ENCODE measurements at regions not wholly inside any gene's neighbourhood (a gene's known extent, or its start where the extent isn't known, plus 50 kb on each side); places are given as distances from the start of the nearest gene placed in this dataset.

DNA sequence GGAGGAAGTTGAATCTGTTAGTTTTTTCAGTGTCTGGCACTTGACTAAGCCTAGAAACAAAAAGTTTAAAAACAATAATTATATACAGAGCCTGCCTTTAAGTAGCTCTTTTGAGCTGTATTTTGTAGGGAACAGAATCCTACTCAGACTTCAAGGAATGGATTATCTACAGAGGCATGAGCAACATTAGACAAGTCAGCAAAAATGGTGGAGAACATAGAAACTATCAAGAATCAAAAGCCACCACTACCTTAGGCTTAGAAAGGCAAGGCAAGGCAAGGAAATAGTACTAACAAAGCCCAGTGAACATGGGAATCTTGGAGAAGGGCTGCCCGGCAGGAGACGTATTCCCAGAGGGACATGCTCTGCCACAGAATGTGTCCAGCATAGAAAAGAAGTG is 353.6 kb upstream of the FAT3 start:
- no peak for DNase-seq
- Mint-ChIP-seq H3K9me3 (peaks cover 6% of the 10 kb centered on the region), H3K4me3 (no peak overlapping the region), H3K27me3 (ENCODE audit: low read depth) (no peaks in the 10 kb centered on the region), H3K4me1 (ENCODE audit: low read depth) (no peaks in the 10 kb centered on the region), H3K36me3 (ENCODE audit: insufficient read depth) (no peaks in the 10 kb centered on the region)
- ATAC-seq, result no peak

DNA sequence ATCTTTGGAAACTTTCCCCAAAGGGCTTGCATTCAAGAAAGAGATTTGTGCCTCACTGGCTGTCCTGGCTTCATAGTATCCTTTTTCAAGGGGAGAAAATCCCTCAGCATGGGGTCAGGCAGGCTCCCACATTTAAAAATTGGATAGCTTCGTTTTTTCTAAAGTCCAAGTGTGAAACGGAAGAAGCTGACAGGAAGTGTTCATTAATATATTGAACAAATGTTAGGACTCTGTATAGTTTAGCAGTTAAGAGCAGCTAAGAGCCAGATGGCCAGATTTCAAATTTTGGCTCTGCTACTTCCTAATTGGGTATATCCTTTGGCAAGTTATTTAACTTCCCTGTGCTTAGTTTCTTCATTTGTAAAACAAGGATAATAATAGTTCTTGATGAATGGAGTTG is 354.9 kb upstream of the FAT3 start:
- Mint-ChIP-seq H3K36me3 (ENCODE audit: insufficient read depth) (no peaks in the 10 kb centered on the region), H3K27me3 (ENCODE audit: low read depth) (no peaks in the 10 kb centered on the region), H3K4me3 (no peak overlapping the region), H3K4me1 (ENCODE audit: low read depth) (no peaks in the 10 kb centered on the region), H3K9me3 (peaks cover 6% of the 10 kb centered on the region)
- no peak for ATAC-seq
- no peak for DNase-seq

DNA sequence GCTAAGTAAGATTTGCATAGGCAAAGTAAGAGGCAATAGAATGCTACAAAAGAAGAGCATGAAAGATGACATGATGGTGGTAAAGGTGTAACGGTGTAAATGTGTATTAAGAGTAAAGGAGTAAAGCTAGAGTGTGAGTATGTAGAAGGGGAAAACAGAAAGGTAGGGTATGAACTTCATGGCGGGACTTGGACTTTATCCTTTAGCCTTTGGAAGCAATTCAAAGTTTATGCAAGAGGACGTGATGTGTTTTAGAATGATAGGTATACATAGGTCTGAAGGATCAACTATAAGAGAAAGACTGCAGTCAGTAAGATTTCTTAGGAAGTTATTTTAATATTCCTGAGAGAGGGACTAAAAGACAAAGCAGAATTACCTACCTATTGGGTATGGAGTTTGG is 358.0 kb upstream of the FAT3 start:
- Mint-ChIP-seq H3K4me3 (no peak overlapping the region), H3K4me1 (ENCODE audit: low read depth) (no peaks in the 10 kb centered on the region), H3K27me3 (ENCODE audit: low read depth) (no peaks in the 10 kb centered on the region), H3K9me3 (peaks cover 6% of the 10 kb centered on the region), H3K36me3 (ENCODE audit: insufficient read depth) (no peaks in the 10 kb centered on the region)
- ATAC-seq (no peak), DNase-seq (no peak)

DNA sequence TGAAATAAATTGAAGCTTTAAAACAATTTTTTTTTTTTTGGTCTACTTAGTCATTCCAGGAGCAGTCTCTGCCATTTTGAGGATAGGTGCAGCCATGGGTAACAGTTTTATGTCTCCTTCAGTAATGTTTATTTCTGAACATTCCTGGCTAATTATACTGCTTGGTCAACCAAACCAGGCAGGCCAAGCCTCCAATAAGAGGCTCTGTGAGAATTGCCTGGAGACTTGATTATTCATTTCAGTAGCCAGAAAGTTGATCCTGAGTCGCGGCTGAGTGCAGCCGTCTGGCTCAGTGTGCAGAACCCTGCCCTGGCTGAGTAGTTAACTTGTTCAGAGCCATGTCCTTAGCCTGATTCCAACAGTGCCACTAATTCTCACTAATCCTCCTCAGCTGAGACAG is 364.0 kb upstream of the FAT3 start:
- Mint-ChIP-seq H3K36me3 (ENCODE audit: insufficient read depth) (no peaks in the 10 kb centered on the region), H3K27me3 (ENCODE audit: low read depth) (no peaks in the 10 kb centered on the region), H3K4me1 (ENCODE audit: low read depth) (no peaks in the 10 kb centered on the region), H3K4me3 (no peak overlapping the region), H3K9me3 (peaks cover 3% of the 10 kb centered on the region)
- ATAC-seq (no peak), DNase-seq (no peak)

DNA sequence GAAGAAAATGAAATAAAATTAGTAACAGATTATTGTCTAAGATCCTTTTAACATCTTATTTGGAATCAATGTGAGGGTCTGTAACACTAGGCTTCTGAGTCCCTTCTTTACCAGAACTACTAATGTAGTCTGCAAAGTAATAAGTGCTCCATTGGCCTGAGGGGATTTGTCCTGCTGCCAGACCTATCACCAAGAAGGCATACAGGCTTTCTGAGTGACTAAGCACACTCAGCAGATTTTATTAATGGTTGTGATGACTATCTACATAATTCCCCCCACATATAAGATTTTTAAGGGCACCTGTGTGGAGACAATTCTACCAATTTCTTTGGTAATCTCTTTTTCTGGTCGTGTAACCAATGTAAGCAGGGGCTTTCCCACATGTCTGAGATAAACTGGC is 365.0 kb upstream of the FAT3 start:
- no peak overlapping the region for H3K4me3 Mint-ChIP-seq
- DNase-seq (no peak), ATAC-seq (no peak)
- H3K27me3 Mint-ChIP-seq (ENCODE audit: low read depth), result no peaks in the 10 kb centered on the region
- H3K9me3 Mint-ChIP-seq, result peaks cover 3% of the 10 kb centered on the region
- no peaks in the 10 kb centered on the region for H3K36me3 Mint-ChIP-seq (ENCODE audit: insufficient read depth)
- H3K4me1 Mint-ChIP-seq (ENCODE audit: low read depth), result no peaks in the 10 kb centered on the region

DNA sequence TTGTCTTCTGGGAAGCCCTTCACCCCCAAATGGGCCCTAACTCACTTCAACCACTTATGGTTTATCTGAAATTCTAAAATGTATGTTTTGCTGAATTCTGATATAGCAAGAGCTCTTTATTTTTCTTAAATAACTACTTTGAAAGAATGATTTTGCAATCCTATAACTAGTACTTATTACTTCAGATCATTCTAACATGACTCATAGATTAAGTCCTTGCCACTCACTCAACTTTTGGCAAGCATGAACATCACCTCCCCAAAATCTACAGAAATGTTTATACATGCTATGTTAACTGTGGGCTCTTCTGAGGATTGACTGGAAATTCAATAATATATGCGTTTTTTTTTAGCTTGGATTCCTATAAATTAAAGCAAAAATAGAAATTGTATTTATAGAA is 367.4 kb upstream of the FAT3 start:
- H3K4me3 Mint-ChIP-seq, result no peak overlapping the region
- no peak for DNase-seq
- no peaks in the 10 kb centered on the region for H3K36me3 Mint-ChIP-seq (ENCODE audit: insufficient read depth)
- H3K27me3 Mint-ChIP-seq (ENCODE audit: low read depth), result no peaks in the 10 kb centered on the region
- no peak for ATAC-seq
- H3K4me1 Mint-ChIP-seq (ENCODE audit: low read depth), result no peaks in the 10 kb centered on the region
- no peaks in the 10 kb centered on the region for H3K9me3 Mint-ChIP-seq

DNA sequence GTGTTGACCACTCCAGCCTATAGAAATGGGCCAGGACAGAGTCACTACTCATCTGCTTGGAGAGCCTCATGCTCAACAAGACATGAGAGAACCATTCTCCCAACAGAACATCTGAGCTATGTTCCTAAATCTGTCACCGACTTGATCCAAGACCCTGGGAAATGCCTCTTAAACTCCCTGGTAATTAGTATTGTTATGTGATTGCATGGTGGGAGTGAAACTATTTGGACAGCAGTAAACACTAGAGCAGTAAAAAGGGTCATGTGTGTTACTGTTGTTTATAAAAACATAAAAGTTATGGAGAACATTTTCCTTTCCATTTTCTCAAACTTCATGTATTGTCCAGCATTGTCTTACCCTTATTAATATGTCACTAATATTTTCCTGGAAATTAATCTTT is 369.8 kb upstream of the FAT3 start:
- Mint-ChIP-seq H3K4me3 (no peak overlapping the region), H3K27me3 (ENCODE audit: low read depth) (no peaks in the 10 kb centered on the region), H3K36me3 (ENCODE audit: insufficient read depth) (no peaks in the 10 kb centered on the region), H3K4me1 (ENCODE audit: low read depth) (no peaks in the 10 kb centered on the region), H3K9me3 (peaks cover 4% of the 10 kb centered on the region)
- DNase-seq (no peak), ATAC-seq (no peak)

DNA sequence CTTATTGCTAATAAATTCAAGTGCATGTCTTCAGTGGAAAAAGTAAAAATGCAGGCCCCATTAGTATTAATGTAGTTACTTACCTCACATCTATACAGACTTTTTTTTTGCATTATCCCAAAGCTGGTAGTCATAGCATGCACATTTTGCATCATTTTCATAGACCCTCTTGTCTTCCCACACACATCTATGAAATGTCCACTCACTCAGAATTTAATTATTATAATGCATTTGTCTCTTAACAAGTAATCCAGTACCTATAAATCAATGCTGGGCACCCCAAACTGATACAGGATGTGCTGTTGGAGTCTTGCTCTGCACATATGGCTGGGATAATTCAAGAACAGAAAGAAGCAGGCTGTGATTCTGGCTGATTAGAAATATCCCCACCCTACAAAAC is 370.4 kb upstream of the FAT3 start:
- Mint-ChIP-seq H3K36me3 (ENCODE audit: insufficient read depth) (no peaks in the 10 kb centered on the region), H3K9me3 (peaks cover 7% of the 10 kb centered on the region), H3K4me1 (ENCODE audit: low read depth) (no peaks in the 10 kb centered on the region), H3K27me3 (ENCODE audit: low read depth) (no peaks in the 10 kb centered on the region), H3K4me3 (no peak overlapping the region)
- no peak for ATAC-seq
- DNase-seq, result no peak

DNA sequence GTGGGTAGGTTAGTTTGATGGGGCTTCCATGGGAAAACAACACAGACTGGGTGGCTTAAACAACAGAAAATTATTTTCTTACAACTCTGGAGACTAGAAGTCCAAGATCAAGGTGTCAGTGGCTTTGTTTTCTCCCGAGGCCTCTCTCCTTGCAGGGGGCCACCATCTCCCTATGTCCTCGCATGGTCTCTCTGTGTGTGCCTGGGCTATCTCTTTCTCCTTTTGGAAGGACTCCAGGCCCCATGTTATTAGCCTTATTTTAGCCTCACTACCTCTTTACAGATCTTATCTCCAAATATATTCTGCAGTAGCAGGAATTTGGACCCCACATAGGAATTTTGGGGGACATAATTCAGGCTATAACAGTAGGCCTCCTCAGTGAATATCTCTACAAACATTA is 372.7 kb upstream of the FAT3 start:
- ATAC-seq (no peak), DNase-seq (no peak)
- H3K27me3 Mint-ChIP-seq (ENCODE audit: low read depth), result no peaks in the 10 kb centered on the region
- no peaks in the 10 kb centered on the region for H3K4me1 Mint-ChIP-seq (ENCODE audit: low read depth)
- H3K36me3 Mint-ChIP-seq (ENCODE audit: insufficient read depth), result no peaks in the 10 kb centered on the region
- peaks cover 12% of the 10 kb centered on the region for H3K9me3 Mint-ChIP-seq
- no peak overlapping the region for H3K4me3 Mint-ChIP-seq

DNA sequence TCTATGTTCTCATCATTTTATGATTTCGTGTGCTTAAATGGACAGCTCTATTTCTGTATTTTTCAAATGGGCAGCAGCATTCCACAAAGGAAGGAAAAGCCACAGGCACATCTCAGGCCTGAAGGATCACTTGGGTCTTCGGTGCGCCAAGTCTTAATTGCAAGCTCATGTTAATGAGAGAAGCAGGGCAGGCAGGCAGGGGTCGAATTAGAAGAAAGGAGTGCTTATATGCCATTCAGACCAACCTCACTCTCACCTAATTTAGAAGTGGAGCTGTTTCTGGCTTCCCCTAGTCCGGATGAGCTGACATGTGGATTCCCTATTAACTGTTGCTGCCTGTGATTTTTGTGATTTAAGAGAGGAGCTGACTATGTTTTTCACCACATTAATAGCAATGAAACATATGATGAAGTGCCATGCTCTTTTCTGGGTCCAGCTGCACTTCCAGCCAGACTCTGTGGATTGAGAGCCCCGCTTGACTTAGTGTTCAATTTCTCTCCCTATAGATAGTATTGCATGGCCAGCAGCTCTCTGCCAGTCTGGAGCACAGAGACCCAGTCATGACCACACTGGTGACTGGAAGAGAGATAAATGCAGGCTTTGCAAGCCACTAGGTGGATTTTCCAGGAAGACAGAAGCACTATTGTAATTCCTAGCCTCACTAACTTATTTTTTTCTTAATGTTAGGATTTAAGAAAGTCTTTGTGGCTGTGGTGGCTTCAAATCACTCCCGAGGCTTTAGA is 373.9 kb upstream of the FAT3 start:
- Mint-ChIP-seq H3K4me3 (no peak overlapping the region), H3K9me3 (peaks cover 12% of the 10 kb centered on the region), H3K27me3 (ENCODE audit: low read depth) (no peaks in the 10 kb centered on the region), H3K4me1 (ENCODE audit: low read depth) (no peaks in the 10 kb centered on the region), H3K36me3 (ENCODE audit: insufficient read depth) (no peaks in the 10 kb centered on the region)
- DNase-seq (no peak), ATAC-seq (no peak)

DNA sequence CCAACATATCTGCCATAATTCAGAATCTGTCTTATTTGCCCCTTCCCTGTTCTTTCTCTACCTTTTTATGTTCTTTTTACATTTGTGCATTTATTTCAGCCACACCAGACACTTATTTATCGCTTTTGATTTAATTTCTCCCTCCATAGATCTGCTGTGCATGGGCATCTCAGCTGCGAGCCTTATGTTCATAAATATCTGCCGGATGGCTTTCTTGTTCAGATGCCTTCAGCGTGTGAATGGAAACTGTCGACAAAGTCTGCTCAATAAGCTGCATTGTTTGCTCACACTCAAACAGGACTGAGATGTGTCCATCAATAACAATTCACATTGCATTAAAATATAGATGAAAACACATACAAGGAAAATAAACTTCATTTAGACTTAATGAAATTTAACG is 374.6 kb upstream of the FAT3 start:
- no peaks in the 10 kb centered on the region for H3K27me3 Mint-ChIP-seq (ENCODE audit: low read depth)
- no peak overlapping the region for H3K4me3 Mint-ChIP-seq
- H3K36me3 Mint-ChIP-seq (ENCODE audit: insufficient read depth), result no peaks in the 10 kb centered on the region
- DNase-seq, result no peak
- H3K4me1 Mint-ChIP-seq (ENCODE audit: low read depth), result no peaks in the 10 kb centered on the region
- peaks cover 12% of the 10 kb centered on the region for H3K9me3 Mint-ChIP-seq
- no peak for ATAC-seq

DNA sequence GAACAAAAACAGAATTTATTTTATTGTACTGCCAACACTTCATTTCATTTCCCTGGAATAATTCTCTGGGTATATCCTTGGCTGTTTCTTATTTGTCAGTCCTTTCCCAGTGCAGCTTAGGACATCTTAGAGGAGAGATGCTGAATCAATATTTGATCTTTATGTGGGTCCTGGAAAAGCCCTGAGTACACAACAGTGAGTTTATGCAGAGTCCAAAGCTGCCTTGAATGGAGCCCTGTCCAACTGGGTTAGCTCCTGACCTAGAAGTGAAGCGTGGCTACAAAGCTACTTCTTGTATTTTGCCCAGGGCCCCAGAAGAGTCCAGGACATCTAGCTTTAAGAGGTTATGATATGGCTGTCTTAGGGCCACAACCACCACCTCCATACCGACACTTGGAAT is 378.0 kb upstream of the FAT3 start:
- DNase-seq (no peak), ATAC-seq (no peak)
- H3K36me3 Mint-ChIP-seq (ENCODE audit: insufficient read depth), result no peaks in the 10 kb centered on the region
- no peaks in the 10 kb centered on the region for H3K27me3 Mint-ChIP-seq (ENCODE audit: low read depth)
- H3K4me3 Mint-ChIP-seq, result no peak overlapping the region
- no peaks in the 10 kb centered on the region for H3K4me1 Mint-ChIP-seq (ENCODE audit: low read depth)
- H3K9me3 Mint-ChIP-seq, result peaks cover 12% of the 10 kb centered on the region

DNA sequence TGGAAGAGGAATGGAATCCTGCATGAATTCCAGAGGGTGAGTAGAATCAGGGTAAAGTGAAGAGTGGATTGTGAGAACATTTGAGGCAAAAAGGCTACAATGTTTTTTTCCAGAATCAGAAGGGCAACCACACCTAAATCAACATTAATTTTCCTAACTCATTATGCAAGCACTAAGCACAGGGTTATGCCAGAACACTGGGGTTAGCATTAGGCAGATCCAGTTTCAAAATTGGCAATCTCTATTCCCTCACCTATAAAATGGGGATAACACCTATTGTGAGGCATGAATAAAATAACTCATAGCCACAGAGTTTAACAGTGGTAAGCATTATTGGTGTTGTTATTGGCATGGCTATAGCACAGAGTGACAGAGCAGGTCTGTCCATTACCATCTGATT is 378.6 kb upstream of the FAT3 start:
- Mint-ChIP-seq H3K4me3 (no peak overlapping the region), H3K4me1 (ENCODE audit: low read depth) (no peaks in the 10 kb centered on the region), H3K36me3 (ENCODE audit: insufficient read depth) (no peaks in the 10 kb centered on the region), H3K27me3 (ENCODE audit: low read depth) (no peaks in the 10 kb centered on the region), H3K9me3 (peaks cover 12% of the 10 kb centered on the region)
- no peak for DNase-seq
- no peak for ATAC-seq

DNA sequence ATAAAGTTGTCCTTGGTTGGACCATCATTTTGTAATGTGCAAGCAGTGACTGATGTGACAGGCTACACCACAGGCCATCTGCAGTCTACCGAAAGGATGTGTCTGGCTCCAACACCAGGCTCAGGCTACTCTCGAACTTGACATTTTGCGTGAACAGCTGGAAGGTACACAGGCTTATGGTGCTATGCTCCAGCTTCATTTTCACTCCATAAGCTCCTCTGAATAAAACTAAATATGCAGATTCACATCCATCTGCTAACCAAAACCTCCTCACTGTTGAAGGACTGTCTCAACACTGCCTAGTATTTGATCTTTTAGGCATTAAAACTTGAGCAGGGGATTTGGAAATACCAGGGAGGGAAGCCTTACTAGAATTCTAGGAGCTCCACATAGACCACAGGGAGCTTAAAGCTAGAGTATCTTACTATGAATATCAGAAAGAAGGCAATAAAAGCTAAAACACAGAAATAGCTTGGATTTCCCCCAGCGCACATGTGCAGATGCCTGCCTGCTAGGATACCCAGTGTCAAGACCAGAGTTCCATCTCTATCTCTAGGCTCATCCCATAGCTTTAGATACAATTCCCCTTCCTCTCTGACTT is 383.9 kb upstream of the FAT3 start:
- ATAC-seq (no peak), DNase-seq (no peak)
- Mint-ChIP-seq H3K36me3 (ENCODE audit: insufficient read depth) (no peaks in the 10 kb centered on the region), H3K27me3 (ENCODE audit: low read depth) (no peaks in the 10 kb centered on the region), H3K4me1 (ENCODE audit: low read depth) (no peaks in the 10 kb centered on the region), H3K4me3 (no peak overlapping the region), H3K9me3 (peaks cover 6% of the 10 kb centered on the region)

DNA sequence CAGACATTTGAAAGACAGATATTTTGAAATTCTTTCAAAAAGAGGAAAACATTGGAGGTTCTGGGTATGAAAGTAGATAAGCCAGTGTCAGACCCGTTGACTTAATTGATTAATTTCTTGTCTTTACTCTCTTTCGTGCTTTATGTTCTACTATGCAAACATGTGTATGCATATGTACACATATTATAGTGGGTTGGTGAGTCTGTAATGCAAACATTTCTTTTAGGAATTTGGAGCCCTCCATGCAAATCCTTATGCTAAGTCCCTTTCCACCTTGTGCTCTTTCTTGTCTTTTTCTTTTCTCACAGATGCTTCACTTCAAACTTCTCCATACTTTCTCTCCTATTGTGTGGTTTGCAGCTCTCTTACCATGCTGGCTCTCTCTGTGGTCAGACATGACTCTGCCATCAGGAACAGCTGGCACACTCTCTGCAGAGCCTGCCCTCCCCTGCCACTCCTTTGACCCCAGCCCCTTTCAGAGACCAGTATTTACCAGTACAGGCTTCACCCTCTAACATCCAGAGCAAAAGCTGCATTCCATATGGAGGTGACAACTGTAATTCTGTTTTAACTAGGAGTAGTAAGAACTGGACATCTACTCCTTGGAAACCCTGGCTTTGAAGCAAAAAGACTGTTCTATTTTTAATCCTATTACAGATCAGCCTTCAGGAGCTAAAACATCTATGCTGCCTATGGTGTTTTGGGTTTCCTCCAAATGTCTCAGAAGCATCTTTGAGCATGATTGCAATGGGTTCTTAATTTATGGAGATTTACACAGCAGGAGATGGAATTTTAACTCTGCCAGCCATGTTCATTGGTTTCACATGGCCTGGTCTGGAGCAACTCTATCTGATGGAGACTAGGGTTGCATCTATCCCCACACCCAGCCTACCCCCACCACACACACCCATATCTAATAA is 386.9 kb upstream of the FAT3 start:
- Mint-ChIP-seq H3K4me3 (no peak overlapping the region), H3K4me1 (ENCODE audit: low read depth) (no peaks in the 10 kb centered on the region), H3K9me3 (peaks cover 8% of the 10 kb centered on the region), H3K36me3 (ENCODE audit: insufficient read depth) (no peaks in the 10 kb centered on the region), H3K27me3 (ENCODE audit: low read depth) (no peaks in the 10 kb centered on the region)
- no peak for DNase-seq
- ATAC-seq, result no peak

All from activated T-cell treated with anti-CD3 and anti-CD28 coated beads, Interleukin-2, amount 50 U/mL, for 4 hours (primary cell).